ENCODE measurements at regions not wholly inside any gene's neighbourhood (a gene's known extent, or its start where the extent isn't known, plus 50 kb on each side); places are given as distances from the start of the nearest gene placed in this dataset.

GRCh38 chr9:28007097-28007817, 434.0 kb upstream of the C9orf72 start:
- no peak overlapping the region for H2BK5ac ChIP-seq (ENCODE audit: low read depth, low read length, poor library complexity, severe bottlenecking)
- no peak overlapping the region for H2AK9ac ChIP-seq (replicated peaks; ENCODE audit: low read depth, low read length, poor library complexity)
- no peaks in the 10 kb centered on the region for H3K9me3 ChIP-seq (ENCODE audit: control insufficient read depth, insufficient read depth, low read length)
- H3K18ac ChIP-seq (ENCODE audit: low read depth, low read length), result no peak overlapping the region
- H3K9me1 ChIP-seq (ENCODE audit: insufficient read depth, low read length), result no peaks in the 10 kb centered on the region
- no peaks in the 10 kb centered on the region for H3K36me3 ChIP-seq (ENCODE audit: control insufficient read depth, insufficient read depth, low read length)
- POLR2A ChIA-PET (ENCODE audit: unreplicated experiment), result no interaction called here
- no peaks in the 10 kb centered on the region for H3K79me1 ChIP-seq (ENCODE audit: low read depth in 1 of 2, low read length in 2 of 2)
- no peak overlapping the region for H3K27ac ChIP-seq (ENCODE audit: insufficient read depth, low read length)
- BruUV-seq (replicated peaks), result no TSS peak
- H3K4me3 ChIP-seq (ENCODE audit: insufficient read depth, low read depth, low read length), result no peak overlapping the region
- H2BK20ac ChIP-seq (ENCODE audit: low read depth, low read length), result no peak overlapping the region
- H3K4me1 ChIP-seq (ENCODE audit: control insufficient read depth, insufficient read depth, low read length), result no peaks in the 10 kb centered on the region
- CTCF ChIA-PET, result no interaction called here
- no peak for ATAC-seq (ENCODE audit: low read depth)
- H3K27me3 ChIP-seq (ENCODE audit: control insufficient read depth, insufficient read depth, low read length), result no peaks in the 10 kb centered on the region
- intact Hi-C loops (cut with micrococcal nuclease) (no loop called here), in situ Hi-C loops (cut with MboI; ENCODE audit: low sequenced_read_pairs) (loop anchor here (10.0 kb wide), 1 partner anchor 62 kb away; no protein-coding TSS in a partner anchor), dilution Hi-C loops (cut with HindIII; ENCODE audit: low sequenced_read_pairs, unreplicated experiment) (no loop called here)
- H2AFZ ChIP-seq (replicated peaks; ENCODE audit: low read length, poor library complexity), result no peak overlapping the region
- no peak overlapping the region for H2BK15ac ChIP-seq (ENCODE audit: low read depth, low read length)
- no peak overlapping the region for H4K91ac ChIP-seq (ENCODE audit: insufficient read depth, low read depth, low read length)
- H3K4ac ChIP-seq (ENCODE audit: low read depth, low read length), result no peak overlapping the region
- 60% methylated on average over 1 of the region's 7 CpGs; no CpG with 5 or more reads in 1 of the 2 experiments for WGBS, 2 experiments (ENCODE audit: extremely low coverage in 2 of 2, insufficient read length in 1 of 2)
- TF ChIP-seq ELK1 (IDR thresholded peaks at IDR 0.05; ENCODE audit: borderline replicate concordance, low read depth, low read length) (no peak), RCOR1 (IDR thresholded peaks at IDR 0.05; ENCODE audit: insufficient replicate concordance, low read length) (no peak), BHLHE40 (IDR thresholded peaks at IDR 0.05; ENCODE audit: low read depth, low read length) (no peak), MAFK (IDR thresholded peaks at IDR 0.05; ENCODE audit: low read depth, low read length) (no peak)
- TF ChIP-seq, protein P1, sequence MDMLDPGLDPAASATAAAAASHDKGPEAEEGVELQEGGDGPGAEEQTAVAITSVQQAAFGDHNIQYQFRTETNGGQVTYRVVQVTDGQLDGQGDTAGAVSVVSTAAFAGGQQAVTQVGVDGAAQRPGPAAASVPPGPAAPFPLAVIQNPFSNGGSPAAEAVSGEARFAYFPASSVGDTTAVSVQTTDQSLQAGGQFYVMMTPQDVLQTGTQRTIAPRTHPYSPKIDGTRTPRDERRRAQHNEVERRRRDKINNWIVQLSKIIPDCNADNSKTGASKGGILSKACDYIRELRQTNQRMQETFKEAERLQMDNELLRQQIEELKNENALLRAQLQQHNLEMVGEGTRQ (IDR thresholded peaks at IDR 0.05; ENCODE audit: low read depth, low read length), result no peak
- H4K20me1 ChIP-seq (ENCODE audit: insufficient read depth, low read length), result no peaks in the 10 kb centered on the region
- no peak overlapping the region for H3K14ac ChIP-seq (replicated peaks; ENCODE audit: low read depth, low read length)
- DNase-seq, result no peak
- H3K9ac ChIP-seq (ENCODE audit: low read depth, low read length), result no peak overlapping the region
- H3K23ac ChIP-seq (ENCODE audit: low read depth, low read length), result no peak overlapping the region
- no peak overlapping the region for H4K5ac ChIP-seq (ENCODE audit: low read depth, low read length)
- H2BK120ac ChIP-seq (ENCODE audit: low read depth, low read length), result no peak overlapping the region
- H2AK5ac ChIP-seq (ENCODE audit: low read depth, low read length), result no peak overlapping the region
- H3K56ac ChIP-seq (ENCODE audit: extremely low read depth, insufficient read depth, low read length), result no peak overlapping the region
- no peak overlapping the region for H3K4me2 ChIP-seq (ENCODE audit: low read depth, low read length)
- no peak overlapping the region for H4K8ac ChIP-seq (ENCODE audit: low read depth in 2 of 2, low read length in 2 of 2)
